ENCODE measurements at regions not wholly inside any gene's neighbourhood (a gene's known extent, or its start where the extent isn't known, plus 50 kb on each side); places are given as distances from the start of the nearest gene placed in this dataset.

DNA sequence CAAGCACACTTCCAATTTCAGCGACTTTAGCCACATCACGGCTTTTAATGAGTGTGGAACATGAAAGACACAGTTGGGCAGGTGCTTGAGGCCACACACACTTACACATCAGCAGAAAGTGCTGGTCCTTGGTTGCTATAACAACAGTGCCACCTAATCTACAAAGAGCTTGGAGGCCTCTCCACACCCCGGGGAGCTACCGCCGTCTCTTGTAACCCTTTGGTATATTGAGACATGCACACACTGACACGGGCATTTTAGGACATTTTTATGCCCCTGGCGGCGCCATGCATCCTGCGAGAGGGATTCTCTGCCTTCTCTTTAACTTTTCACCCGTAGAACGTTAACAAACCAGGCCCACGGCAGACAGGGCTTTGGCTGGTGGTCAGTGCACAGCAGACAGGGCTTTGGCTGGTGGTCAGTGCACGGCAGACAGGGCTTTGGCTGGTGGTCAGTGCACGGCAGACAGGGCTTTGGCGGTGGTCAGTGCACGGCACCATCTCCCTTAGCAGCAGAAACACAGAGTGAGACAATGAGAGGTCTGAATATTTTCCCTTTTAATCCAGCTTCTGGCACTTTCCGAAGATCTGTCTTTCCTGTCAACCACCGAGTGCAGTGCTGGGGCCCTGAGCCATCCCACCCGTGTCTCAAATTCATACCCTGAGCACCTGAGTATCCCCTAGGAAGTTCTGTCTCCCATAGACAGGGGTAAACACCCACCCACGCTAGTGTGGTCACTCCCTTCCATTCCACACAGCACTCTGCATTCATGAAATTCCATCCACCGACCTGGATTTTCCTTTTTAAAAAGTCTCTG, 116.6 kb upstream of the RPS6KA2 start:
- Histone ChIP-seq H3K9me3 (replicated peaks; ENCODE audit: control insufficient read depth, insufficient read depth, low read length) (no peaks in the 10 kb centered on the region), H3K27ac (ENCODE audit: insufficient read depth, low read depth, low read length) (no peak overlapping the region), H3K27me3 (ENCODE audit: control insufficient read depth in 2 of 2, insufficient read depth in 2 of 2, low read length in 2 of 2) (peaks cover 0 to 1% of the 10 kb centered on the region in 2 experiments), H3K4me3 (replicated peaks in 1 of 3; ENCODE audit: insufficient read depth in 1 of 3, low read depth in 1 of 3, low read length in 3 of 3) (no peak overlapping the region), H3K4me2 (ENCODE audit: insufficient read depth, low read length) (no peak overlapping the region), H3K79me2 (ENCODE audit: control insufficient read depth, insufficient read depth, low read length) (no peaks in the 10 kb centered on the region), H3K9ac (replicated peaks; ENCODE audit: extremely low read depth, insufficient read depth, low read length) (no peak overlapping the region), H4K20me1 (replicated peaks; ENCODE audit: control insufficient read depth, extremely low read depth, insufficient read depth, low read length) (no peaks in the 10 kb centered on the region), H3K4me1 (ENCODE audit: control insufficient read depth, extremely low read depth, insufficient read depth, low read length) (no peaks in the 10 kb centered on the region), H3K36me3 (ENCODE audit: control insufficient read depth in 2 of 2, extremely low read depth in 1 of 2, insufficient read depth in 2 of 2, low read length in 2 of 2) (no peaks in the 10 kb centered on the region), H2AFZ (ENCODE audit: low read depth, low read length) (no peak overlapping the region), H3K9me1 (replicated peaks; ENCODE audit: control insufficient read depth, extremely low read depth, insufficient read depth, low read length) (no peaks in the 10 kb centered on the region)
- FAIRE-seq (no peak), DNase-seq (ENCODE audit: low read depth, low spot score) (no peak)
- dilution Hi-C loops (cut with MboI; ENCODE audit: extremely low pct_ligation_motif_present, low sequenced_read_pairs) (no loop called here), intact Hi-C loops (cut with micrococcal nuclease) (no loop called here)
- POLR2A ChIA-PET = no interaction called here
- TF ChIP-seq, protein P1, sequence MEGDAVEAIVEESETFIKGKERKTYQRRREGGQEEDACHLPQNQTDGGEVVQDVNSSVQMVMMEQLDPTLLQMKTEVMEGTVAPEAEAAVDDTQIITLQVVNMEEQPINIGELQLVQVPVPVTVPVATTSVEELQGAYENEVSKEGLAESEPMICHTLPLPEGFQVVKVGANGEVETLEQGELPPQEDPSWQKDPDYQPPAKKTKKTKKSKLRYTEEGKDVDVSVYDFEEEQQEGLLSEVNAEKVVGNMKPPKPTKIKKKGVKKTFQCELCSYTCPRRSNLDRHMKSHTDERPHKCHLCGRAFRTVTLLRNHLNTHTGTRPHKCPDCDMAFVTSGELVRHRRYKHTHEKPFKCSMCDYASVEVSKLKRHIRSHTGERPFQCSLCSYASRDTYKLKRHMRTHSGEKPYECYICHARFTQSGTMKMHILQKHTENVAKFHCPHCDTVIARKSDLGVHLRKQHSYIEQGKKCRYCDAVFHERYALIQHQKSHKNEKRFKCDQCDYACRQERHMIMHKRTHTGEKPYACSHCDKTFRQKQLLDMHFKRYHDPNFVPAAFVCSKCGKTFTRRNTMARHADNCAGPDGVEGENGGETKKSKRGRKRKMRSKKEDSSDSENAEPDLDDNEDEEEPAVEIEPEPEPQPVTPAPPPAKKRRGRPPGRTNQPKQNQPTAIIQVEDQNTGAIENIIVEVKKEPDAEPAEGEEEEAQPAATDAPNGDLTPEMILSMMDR (IDR thresholded peaks at IDR 0.05; ENCODE audit: extremely low read depth in 1 of 2, insufficient read depth in 1 of 2, low read depth in 1 of 2, low read length in 2 of 2) = no peak
- TF ChIP-seq POLR2A (IDR thresholded peaks at IDR 0.05; ENCODE audit: low read depth, low read length) (no peak), JUN (IDR thresholded peaks at IDR 0.05; ENCODE audit: borderline replicate concordance, insufficient read depth, insufficient read length, low read depth) (no peak), EZH2 (IDR thresholded peaks at IDR 0.05; ENCODE audit: borderline replicate concordance, low read depth, low read length, severe bottlenecking) (no peak), GATA2 (IDR thresholded peaks at IDR 0.05; ENCODE audit: insufficient read depth, insufficient read length, low read depth, low read length) (no peak), MYC (IDR thresholded peaks at IDR 0.05; ENCODE audit: low read depth, low read length) (no peak), POLR2AphosphoS5 (IDR thresholded peaks at IDR 0.05; ENCODE audit: insufficient read depth, low read depth, low read length) (no peak), FOS (IDR thresholded peaks at IDR 0.05; ENCODE audit: borderline replicate concordance, insufficient read depth, low read length) (no peak)
- TF ChIP-seq, protein P2, sequence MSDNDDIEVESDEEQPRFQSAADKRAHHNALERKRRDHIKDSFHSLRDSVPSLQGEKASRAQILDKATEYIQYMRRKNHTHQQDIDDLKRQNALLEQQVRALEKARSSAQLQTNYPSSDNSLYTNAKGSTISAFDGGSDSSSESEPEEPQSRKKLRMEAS (IDR thresholded peaks at IDR 0.05; ENCODE audit: insufficient read depth, insufficient read length) = no peak
- no TSS peak for BruUV-seq (replicated peaks)
- CTCF ChIA-PET = no interaction called here

All from endothelial cell of umbilical vein (primary cell).